Effector memory CD4-positive, alpha-beta T cell (primary cell): ENCODE measurements at regions not wholly inside any gene's neighbourhood (a gene's known extent, or its start where the extent isn't known, plus 50 kb on each side); places are given as distances from the start of the nearest gene placed in this dataset.
"Not testable (repeated sequence)": the region's sequence is repeated elsewhere in the genome, so short reads cannot be mapped to it uniquely, and the experiment has no call there.

Experiments
- DNase-seq, 3 donors: peaks; one replicate each; pipeline ENCODE4 v3.0.0-alpha.2; 2020
- H3K27ac ChIP-seq: 2 replicates; pipeline ENCODE4 v1.7.0; 2013; ENCODE audit warnings: mild to moderate bottlenecking, low read length, moderate library complexity; ENCODE audit not compliant: insufficient read depth, poor library complexity, severe bottlenecking
- H3K27me3 ChIP-seq: replicated peaks from 2 replicates; pipeline ENCODE4 v1.7.0; 2013; ENCODE audit warnings: mild to moderate bottlenecking, low read length; ENCODE audit not compliant: insufficient read depth, control insufficient read depth, poor library complexity, severe bottlenecking
- H3K36me3 ChIP-seq: 2 replicates; pipeline ENCODE4 v1.7.0; 2013; ENCODE audit warnings: mild to moderate bottlenecking, low read length, moderate library complexity; ENCODE audit not compliant: control insufficient read depth, insufficient read depth
- H3K4me1 ChIP-seq: 2 replicates; pipeline ENCODE4 v1.7.0; 2013; ENCODE audit warnings: low read length, mild to moderate bottlenecking; ENCODE audit not compliant: control insufficient read depth, insufficient read depth, poor library complexity, severe bottlenecking
- H3K4me3 ChIP-seq: 2 replicates; pipeline ENCODE4 v1.7.0; 2013; ENCODE audit warnings: low read length, low read depth, mild to moderate bottlenecking; ENCODE audit not compliant: insufficient read depth, poor library complexity, severe bottlenecking
- H3K9me3 ChIP-seq: 2 replicates; pipeline ENCODE4 v1.7.0; 2013; ENCODE audit warnings: mild to moderate bottlenecking, low read length, moderate library complexity; ENCODE audit not compliant: control insufficient read depth

DNA sequence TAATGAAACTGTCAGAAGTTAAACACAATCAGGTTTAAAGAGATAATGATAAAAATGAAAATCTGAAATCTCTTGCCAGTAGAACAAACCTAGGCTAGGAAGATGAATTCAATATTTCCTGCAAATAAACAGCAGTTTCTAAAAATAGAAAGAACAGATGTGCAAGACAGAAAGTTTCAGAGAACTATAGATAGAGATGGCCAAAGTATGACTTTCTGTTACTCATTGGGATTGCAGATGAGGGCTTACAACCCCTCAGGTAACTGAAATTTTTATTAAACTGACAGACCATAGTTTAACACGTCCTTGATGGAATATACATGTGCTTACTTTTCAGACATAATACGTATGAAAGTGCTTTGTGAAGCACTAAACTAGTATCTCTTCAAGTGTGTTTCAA lies 82.3 kb upstream of the PPARGC1A start:
- no peaks in the 10 kb centered on the region for H3K4me1 ChIP-seq
- H3K9me3 ChIP-seq = no peaks in the 10 kb centered on the region
- H3K4me3 ChIP-seq = no peak overlapping the region
- H3K27me3 ChIP-seq = no peaks in the 10 kb centered on the region
- no peak overlapping the region for H3K27ac ChIP-seq
- no peak for DNase-seq
- no peaks in the 10 kb centered on the region for H3K36me3 ChIP-seq

DNA sequence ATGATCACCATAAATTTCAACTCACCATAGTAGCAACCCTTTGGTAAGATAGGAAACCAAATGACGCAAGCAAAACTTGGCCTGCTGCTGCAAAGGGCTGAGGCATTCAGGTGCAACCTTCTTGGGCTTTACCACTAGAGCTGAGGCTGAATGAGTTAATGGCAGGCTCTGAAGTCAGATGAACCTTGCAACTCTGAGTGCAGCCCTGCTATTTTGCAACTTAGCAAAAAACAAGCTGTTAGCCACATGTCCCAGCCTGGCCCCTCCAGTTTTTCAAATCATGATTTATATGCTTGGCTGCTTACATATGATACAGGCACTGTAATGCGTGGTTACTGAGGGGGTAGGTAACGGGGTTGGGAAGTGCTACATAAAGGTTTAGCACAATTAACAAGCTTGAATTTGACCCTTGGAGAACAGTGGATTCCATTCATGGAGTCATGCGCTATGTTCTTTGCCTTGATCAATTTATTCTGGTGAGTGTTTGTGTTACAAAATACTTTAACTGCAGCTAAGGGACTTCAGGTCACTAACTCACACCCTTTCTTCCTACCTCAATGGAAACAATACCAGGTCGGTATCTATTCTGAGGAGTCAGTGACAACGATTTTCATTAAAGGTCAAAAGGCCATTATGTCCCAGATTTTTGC lies 80.5 kb upstream of the PPARGC1A start:
- H3K27me3 ChIP-seq = no peaks in the 10 kb centered on the region
- no peak for DNase-seq
- H3K4me1 ChIP-seq = no peaks in the 10 kb centered on the region
- H3K4me3 ChIP-seq = no peak overlapping the region
- no peaks in the 10 kb centered on the region for H3K36me3 ChIP-seq
- no peak overlapping the region for H3K27ac ChIP-seq
- H3K9me3 ChIP-seq = no peaks in the 10 kb centered on the region

DNA sequence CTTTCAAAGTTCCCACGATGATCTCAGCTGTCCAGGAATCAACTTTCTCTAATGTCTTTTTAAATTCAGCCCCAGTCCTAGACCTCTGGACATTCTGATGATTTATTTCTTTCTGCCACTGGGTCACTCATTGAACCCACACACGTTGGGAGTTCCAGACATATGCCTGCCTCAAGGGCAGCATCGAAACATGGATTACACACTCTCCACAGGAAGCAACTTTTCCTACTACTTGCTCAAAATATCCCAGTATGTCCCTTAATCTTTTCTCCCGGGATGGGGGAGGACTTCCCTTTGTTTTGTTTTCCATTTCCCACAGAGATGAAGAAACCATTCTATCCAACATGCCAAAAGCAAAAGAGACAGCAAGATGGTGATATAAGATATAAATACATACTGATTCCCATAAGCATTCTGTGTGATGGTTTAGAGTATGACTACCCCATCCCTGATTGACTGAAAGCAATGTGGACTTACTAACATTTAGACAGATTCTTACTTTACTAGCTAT lies 79.8 kb upstream of the PPARGC1A start:
- no peak for DNase-seq
- H3K4me3 ChIP-seq = no peak overlapping the region
- no peaks in the 10 kb centered on the region for H3K9me3 ChIP-seq
- H3K27me3 ChIP-seq = no peaks in the 10 kb centered on the region
- no peak overlapping the region for H3K27ac ChIP-seq
- H3K36me3 ChIP-seq = no peaks in the 10 kb centered on the region
- H3K4me1 ChIP-seq = no peaks in the 10 kb centered on the region

DNA sequence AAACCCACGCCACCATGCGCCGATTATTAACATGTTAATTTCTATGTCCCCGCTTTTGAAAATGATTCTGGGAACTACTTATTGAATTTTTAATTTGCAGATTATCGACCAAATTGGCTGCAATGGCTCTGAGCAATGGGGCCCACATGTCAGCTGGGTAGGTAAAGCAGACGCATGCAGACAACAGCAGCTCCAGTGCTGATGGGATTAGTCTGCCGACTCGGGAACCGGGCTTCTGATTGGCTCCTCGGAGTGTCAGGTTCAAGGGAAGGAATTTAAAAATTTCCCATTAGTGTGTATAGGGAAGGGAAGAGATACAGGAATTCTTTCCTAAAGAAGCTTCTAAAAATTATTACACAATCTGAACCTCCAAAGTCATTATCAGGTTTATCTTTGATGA lies 77.4 kb upstream of the PPARGC1A start:
- no peaks in the 10 kb centered on the region for H3K27me3 ChIP-seq
- H3K27ac ChIP-seq = no peak overlapping the region
- no peak overlapping the region for H3K4me3 ChIP-seq
- H3K4me1 ChIP-seq = no peaks in the 10 kb centered on the region
- no peaks in the 10 kb centered on the region for H3K36me3 ChIP-seq
- H3K9me3 ChIP-seq = no peaks in the 10 kb centered on the region
- DNase-seq = no peak

DNA sequence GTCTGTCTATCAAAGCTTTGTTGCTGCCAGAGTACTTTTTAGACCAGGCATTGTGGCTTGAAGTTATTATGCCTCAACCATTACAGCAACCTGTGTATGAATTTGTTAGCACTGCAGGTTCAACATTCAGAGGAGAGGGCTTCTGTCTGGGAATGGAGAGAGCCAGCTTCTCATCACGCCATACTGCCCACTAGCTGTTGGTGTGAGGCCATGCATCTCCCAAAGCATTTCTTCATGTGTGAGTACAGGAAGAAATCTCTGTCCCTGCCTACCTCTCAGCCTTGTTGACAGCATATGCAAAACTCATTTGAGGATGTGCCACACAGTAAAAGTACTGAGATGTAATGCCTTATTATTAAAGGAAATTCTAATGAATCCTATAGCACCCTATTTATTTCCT lies 76.9 kb upstream of the PPARGC1A start:
- no peak overlapping the region for H3K27ac ChIP-seq
- no peaks in the 10 kb centered on the region for H3K27me3 ChIP-seq
- H3K36me3 ChIP-seq = no peaks in the 10 kb centered on the region
- no peaks in the 10 kb centered on the region for H3K4me1 ChIP-seq
- H3K4me3 ChIP-seq = no peak overlapping the region
- H3K9me3 ChIP-seq = no peaks in the 10 kb centered on the region
- no peak for DNase-seq

DNA sequence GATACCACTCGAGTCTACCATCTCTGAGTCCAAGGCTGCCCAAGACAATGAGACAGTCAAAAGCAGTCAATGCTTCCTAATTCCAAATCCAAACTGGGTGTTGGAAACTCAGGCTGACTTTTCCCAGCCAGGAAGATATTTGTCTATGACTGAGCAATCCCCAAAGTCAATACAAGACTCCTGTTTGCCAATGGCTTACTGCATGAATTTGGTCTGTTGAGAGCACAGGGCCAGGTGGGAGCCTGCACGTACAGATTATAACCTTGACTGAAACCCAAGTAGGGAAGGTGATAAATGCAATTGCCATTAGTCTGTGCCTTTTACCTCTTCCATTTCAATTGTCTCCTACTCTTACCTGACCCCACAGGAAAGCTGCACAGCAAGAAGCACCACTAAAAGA lies 72.6 kb upstream of the PPARGC1A start:
- DNase-seq = no peak
- no peaks in the 10 kb centered on the region for H3K36me3 ChIP-seq
- H3K4me3 ChIP-seq = no peak overlapping the region
- H3K27me3 ChIP-seq = no peaks in the 10 kb centered on the region
- H3K27ac ChIP-seq = no peak overlapping the region
- no peaks in the 10 kb centered on the region for H3K9me3 ChIP-seq
- no peaks in the 10 kb centered on the region for H3K4me1 ChIP-seq

DNA sequence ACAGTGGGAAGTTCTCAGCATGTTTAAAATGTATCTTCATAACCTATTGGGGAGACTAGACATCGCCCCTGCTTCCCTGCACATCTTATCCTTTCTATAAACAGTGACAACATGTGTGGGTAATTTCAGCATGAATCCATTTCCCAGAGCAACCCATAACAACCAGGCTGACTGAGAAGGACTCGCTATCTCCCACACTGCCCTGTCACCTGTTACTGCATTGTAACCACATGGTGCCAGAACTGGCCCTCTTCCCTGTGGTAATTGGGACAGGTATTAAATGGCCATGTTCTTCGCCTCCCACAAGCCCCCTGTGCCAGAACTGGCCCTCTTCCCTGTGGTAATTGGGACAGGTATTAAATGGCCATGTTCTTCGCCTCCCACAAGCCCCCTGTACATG lies 71.5 kb upstream of the PPARGC1A start:
- not testable (repeated sequence) for DNase-seq, H3K9me3 ChIP-seq, H3K27me3 ChIP-seq, H3K27ac ChIP-seq, H3K4me1 ChIP-seq, H3K4me3 ChIP-seq, H3K36me3 ChIP-seq

DNA sequence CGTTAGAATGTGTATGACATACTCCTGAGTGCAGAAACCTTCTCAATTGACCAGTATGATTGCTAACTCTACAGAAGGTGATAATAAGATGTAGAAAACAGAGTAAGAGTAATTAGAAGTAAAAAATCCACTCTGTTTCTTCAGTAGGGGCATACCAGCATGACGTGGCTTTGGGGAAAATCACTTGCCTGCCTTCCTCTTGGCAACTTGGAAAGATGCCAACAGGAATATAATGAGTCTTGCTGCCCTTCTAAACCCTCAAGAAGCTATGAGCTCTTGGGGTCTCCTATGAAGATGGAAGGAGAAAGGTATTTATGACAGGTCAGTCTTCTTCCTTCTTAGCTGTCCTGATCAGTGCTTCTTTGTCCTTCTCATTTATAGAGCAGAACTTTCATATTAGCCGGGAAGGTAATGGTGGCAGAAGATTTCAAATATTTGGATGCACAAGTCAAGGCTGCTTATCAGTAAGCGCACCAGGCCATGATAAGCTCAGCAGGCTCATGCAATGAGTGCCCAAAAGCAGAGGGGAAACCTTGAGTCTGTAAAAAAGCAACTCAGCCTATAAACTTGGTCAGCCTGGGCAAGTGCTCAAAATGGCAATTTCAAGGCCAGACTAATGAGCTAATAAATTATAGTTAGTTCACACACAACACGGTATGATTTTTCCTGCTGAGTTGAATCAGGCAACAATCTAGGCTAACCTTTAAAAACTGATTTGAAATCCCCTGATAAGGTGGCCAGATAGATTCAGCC lies 69.7 kb upstream of the PPARGC1A start:
- H3K9me3 ChIP-seq = no peaks in the 10 kb centered on the region
- DNase-seq = no peak
- no peaks in the 10 kb centered on the region for H3K36me3 ChIP-seq
- H3K27me3 ChIP-seq = no peaks in the 10 kb centered on the region
- H3K27ac ChIP-seq = no peak overlapping the region
- H3K4me3 ChIP-seq = no peak overlapping the region
- no peaks in the 10 kb centered on the region for H3K4me1 ChIP-seq

DNA sequence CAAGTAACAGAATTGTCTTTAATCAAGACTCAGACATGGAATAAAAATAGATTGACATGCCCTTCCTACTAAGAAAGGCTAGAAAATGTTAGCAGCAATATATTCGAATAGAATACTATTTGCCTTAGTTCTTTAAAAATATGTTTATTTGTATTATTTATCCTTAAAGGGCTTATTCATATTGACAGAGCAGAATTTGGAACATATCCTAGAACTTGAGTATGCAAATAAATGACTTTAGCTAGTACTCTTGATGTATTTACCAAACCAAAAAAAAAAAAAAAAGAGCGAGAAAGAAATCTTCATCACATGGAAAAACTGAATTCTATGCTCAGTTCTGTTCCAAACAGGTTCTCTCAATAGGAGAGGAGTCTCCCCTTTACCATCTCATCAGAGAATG lies 68.9 kb upstream of the PPARGC1A start:
- H3K36me3 ChIP-seq = no peaks in the 10 kb centered on the region
- no peaks in the 10 kb centered on the region for H3K9me3 ChIP-seq
- no peak overlapping the region for H3K27ac ChIP-seq
- DNase-seq = no peak
- H3K27me3 ChIP-seq = no peaks in the 10 kb centered on the region
- H3K4me3 ChIP-seq = no peak overlapping the region
- no peaks in the 10 kb centered on the region for H3K4me1 ChIP-seq

DNA sequence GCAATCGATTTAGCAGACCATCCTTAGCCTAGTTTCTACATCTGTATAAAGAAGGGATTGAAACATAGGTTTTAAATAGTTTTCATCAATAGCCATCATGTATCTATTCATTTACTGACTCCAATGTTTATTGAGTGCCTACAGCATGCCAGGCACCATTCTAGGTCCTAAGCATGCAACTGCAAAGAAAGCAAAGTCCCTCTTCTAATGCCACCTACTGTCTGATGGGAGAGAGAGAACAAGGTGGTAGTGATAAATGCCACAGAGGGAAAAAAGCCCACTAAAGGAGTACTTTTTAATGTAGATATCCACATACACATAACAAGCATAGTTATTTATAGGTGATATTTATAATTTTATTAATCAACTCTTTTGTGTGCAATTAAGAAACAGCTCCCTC lies 67.6 kb upstream of the PPARGC1A start:
- Histone ChIP-seq H3K27me3 (no peaks in the 10 kb centered on the region), H3K36me3 (no peaks in the 10 kb centered on the region), H3K9me3 (no peaks in the 10 kb centered on the region), H3K4me3 (no peak overlapping the region), H3K4me1 (no peaks in the 10 kb centered on the region), H3K27ac (no peak overlapping the region)
- no peak for DNase-seq
